ENCODE measurements at regions not wholly inside any gene's neighbourhood (a gene's known extent, or its start where the extent isn't known, plus 50 kb on each side); places are given as distances from the start of the nearest gene placed in this dataset.
A peak's percentile ranks its signal among the peaks of the same experiment; 100 is the strongest.
"Not testable (repeated sequence)": the region's sequence is repeated elsewhere in the genome, so short reads cannot be mapped to it uniquely, and the experiment has no call there.

DNA sequence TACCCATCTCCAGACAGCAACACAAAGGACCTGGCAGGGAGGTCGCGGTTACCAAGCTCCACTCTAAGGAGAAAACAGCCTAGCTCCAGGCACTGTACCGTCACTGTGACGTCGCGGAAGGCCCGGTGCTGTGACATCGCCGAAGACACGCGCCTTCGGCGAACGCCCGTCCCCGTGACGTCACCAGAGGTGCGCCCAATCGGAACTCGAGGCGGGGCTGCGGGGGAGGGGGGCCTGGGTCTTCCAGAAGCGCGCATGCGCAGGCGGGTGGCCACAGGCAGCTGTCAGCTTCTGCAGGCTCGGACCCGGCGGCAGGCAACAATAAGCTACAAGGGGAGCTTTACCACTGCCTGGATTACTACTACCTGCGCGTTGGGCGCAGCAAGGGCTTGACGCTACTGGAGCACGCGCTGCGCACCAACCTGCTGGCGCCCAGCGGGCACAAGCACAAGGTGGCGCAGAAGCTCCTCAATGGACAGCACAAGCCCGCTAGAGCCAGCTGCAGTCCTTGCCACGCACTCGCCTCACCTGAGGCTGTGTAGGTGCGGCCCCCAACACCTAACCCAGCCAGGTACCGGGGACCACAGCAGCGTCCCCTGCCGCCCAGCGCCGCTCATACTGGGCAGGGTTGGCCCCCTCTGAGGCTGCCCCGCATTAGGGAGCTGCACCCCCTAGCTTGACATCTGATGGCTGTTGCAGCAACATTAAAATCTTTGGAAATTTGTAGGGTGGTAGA lies 208.4 kb downstream of the TPST1 start:
- peak; percentile 70 to 95 (median 94) for DNase-seq (ENCODE audit: low read depth in 2 of 3, low spot score in 2 of 3)

DNA sequence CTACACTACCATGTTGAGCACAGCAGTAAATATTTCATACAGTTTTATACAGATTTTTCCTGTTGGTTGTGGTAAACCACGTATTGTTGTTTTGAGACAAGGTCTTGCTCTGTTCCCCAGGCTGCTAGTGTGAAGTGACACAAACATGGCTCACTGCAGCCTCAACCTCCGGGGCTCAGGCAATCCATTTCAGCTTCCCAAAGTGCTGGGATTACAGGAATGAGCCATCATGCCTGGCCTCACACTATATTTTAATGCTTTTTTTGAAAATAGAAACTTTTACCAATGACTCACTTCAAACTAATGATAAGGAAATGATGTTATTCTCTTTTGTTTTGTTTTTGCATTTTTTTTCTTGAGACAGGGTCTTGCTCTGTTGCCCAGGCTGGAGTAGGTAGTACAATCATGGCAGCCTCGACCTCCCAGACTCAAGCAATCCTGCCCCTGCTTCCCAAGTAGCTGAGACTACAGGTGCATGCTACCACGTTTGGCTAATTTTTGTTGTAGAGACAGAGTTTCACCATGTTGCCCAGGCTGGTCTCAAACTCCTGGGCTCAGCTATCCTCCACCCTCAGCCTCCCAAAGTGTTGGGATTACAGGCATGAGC lies 210.6 kb downstream of the TPST1 start:
- DNase-seq (ENCODE audit: low read depth in 2 of 3, low spot score in 2 of 3) = no peak

DNA sequence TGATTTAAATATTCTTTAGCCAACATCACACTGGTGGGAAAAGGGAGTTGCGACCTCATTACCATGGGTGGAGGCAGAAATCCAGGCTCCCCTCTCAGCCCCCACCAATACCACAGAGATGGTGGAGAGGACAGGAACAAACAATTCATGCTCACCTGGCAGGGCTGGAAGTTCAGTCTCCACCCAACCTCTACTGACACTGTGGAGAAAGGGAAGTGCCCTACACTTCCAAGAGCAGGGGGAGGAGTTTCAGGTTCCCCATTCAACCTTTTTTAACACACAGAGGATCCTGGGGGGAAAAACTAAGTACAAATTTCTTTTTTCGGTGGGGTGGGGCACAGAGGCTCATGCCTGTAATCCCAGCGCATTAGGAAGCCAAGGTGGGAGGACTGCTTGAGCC lies 210.1 kb upstream of the KCTD7 start:
- DNase-seq (ENCODE audit: low read depth in 2 of 3, low spot score in 2 of 3) = no peak

DNA sequence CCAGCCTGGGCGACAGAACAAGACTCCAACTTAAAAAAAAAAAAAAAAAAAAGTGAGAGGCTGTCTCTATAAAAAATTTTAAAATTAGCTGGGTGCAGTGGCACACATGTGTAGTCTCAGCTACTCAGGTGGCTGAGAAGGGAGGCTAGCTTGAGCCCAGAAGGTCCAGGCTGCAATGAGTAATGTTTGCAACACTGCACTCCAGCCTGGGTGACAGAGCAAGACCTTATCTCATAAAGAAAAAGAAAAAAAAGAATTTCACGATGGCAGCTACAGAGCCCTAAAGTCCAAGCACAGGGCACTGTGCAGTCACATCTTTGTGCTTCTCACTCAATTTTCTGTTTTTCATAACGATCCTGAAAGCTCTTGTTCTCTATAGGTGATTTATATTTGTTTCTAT lies 209.5 kb upstream of the KCTD7 start:
- no peak for DNase-seq (ENCODE audit: low read depth in 2 of 3, low spot score in 2 of 3)

DNA sequence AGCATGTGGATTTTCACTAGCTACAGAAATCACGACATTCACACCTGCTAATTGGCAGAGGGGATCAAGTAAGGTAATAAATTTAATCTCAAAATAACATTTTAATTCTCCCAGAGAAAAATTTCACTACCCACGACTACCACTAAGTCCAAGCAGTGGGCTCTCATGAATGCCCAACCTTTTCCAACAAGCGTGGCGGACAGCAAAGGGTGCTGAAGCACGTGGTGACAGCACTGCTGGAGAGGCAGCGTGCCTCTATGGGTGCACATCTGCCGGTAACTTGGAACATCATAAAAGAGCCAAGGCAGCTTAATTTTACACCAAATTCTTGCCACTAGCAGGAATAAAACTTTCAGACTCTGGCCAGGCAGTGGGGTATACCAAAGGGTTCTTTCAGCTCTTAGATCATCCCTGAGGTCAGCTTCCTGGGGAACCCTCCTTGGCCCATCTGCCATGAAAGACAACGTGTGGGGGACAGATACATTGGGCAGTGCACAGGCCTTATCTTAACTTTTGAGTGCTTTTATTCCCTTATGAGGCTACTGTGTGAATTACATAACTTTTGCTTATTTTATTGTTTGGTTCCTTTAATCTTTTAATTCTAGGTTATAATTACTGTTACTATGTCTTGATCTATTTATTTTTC lies 206.7 kb upstream of the KCTD7 start:
- DNase-seq (ENCODE audit: low read depth in 2 of 3, low spot score in 2 of 3) = no peak

DNA sequence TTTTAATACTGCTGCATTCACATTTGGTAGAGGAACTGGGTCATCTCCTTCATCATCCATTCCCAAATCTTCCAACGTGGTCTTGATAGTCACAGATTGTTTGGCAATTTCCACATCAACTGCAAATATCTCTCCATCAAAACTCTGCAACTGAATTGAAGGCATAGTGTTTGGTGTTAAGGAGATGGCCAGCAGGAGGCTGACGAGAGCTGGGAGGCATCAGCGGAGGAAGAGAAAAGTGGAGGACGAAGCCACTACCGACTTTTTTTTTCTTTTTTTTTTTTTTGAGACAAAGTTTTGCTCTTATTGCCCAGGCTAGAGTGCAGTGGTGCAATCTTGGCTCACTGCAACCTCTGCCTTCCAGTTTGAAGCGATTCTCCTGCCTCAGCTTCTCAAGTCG lies 205.0 kb upstream of the KCTD7 start:
- peak in 1 of 3 donors; percentile 36 for DNase-seq (ENCODE audit: low read depth in 2 of 3, low spot score in 2 of 3)

DNA sequence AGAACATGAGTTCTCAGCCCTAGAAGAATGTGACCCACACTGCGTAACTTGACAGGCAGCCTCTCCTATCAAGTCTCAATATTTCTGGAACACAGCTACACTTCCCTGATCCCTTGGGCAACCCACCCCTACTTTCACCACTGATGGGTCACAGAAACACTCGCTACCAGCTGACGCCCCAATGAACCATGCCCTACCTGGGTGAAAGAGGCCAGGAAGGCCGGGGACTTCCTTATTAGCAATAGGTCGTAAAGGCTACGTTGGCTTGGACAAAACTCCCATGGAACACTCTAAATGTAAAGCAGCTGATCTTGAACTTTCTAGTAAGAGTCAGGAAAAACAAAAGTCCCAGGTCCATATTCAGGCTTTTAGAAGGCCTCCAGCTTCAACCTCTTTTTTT lies 202.3 kb upstream of the KCTD7 start:
- no peak for DNase-seq (ENCODE audit: low read depth in 2 of 3, low spot score in 2 of 3)

DNA sequence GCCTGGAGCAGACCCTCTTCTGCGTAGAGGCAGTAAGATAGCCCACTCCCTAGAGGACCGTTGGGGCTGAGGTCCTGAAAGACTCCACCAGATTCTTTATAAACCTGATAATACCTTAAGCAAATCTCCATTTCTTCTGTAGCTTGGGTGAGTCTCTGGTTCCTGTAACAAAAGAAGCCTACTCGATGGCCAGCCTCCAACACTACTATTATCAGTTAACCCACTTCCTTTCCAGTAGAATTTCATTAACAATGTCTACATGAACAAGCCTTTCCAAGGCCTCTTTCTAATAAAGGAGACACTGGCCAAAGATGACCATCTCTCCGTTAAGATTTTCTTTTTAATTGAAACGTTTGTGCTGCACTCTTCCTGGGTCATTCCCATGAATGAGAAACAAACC lies 201.7 kb upstream of the KCTD7 start:
- DNase-seq (ENCODE audit: low read depth in 2 of 3, low spot score in 2 of 3) = no peak

DNA sequence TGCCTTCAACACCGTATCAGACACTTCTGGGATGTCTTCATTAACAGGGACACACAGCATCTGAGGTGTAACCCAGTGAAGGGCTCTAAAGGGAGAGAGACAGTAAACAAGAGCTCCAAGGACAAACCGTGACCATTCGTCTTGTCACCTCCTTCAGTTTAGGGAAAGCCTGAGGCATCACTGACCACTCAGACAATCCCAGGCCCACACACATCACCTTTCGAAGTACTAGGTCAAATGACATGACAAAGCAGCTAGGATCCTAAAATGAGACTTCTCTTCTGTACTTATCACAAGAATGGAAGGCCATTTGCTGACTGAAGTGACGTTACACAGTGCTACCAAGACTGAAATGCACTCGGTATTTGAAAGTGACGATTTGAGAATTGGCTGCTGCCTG lies 200.7 kb upstream of the KCTD7 start:
- no peak for DNase-seq (ENCODE audit: low read depth in 2 of 3, low spot score in 2 of 3)

DNA sequence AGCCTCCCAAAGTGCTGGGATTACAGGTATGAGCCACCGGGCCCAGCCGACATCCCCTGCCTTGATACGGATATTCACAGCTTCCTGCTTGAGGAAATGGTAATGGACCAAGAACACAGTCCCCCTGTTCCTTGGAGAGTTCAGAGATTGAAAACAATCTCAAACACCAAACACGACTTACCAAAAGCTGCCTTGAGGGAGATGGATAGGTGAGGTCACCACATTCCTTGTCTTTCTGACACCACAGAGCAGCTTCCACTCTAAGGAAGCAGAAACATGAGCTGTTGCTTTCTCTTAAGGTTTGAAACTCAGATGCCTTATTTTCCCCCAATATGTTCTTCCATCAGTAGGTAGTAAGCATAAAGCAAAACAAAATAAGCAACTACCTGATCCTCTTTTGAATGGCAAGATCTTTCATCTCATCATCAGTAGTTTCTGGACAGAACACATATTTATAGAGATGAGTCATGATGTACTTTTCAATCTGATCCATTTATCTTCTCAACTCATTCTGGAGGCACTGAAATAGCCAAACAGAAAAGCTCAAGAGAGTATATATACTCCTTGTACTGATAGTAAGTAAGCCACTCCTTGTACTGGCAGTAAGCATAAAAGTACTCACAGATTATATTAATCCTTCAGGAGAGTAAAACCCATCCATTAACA lies 199.1 kb upstream of the KCTD7 start:
- no peak for DNase-seq (ENCODE audit: low read depth in 2 of 3, low spot score in 2 of 3)

DNA sequence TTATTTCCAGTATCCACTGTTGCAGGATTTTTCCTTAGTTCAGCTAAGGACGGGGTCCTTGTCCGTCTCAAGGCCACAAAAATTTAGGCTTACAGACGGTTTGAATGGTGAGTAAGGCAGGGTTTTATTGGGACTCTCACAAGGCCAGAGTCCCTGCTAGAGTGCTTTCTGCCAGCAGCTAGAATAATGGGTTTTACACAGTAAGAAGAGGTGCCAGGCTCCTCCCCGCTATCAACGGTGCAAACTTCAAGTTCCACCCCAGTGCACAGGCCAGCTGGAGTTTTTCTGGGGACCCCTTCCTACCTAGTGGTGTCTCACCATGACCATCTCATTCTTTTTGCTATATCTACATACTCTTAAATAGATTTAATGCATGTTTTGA lies 198.5 kb upstream of the KCTD7 start:
- no peak for DNase-seq (ENCODE audit: low read depth in 2 of 3, low spot score in 2 of 3)

DNA sequence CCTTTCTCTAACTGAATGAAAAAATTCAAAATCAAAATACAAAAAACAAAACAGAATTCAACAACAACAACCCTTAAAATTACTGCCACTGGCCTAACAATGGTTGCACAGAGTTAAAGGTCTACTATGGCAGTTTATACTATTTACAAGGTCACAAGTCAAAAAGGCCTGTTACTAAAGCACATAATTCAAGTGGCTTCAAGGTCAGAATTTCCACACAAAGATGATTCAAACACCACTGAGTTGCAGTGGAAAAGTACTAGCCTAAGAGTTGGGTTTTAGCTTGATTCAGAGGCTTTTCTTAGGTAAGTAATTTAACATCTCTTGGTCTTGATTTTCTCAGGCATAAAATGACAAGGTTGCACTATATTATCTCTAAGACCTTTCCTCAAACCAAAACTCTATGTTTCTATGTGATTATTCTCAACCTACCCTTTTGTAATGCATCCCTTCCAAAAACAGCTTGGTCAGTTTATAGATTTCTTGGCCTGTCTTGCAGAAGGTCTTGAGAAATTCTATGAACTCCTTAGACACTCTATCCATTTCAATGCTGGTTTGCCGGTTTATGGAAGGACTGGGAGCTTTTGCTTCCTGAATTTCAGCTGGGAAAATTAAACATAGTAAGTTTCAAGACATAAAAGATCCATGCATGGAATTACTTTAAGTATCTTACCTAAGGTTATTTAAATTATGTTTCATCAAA lies 189.8 kb upstream of the KCTD7 start:
- not testable (repeated sequence) for DNase-seq (ENCODE audit: low read depth in 2 of 3, low spot score in 2 of 3)

DNA sequence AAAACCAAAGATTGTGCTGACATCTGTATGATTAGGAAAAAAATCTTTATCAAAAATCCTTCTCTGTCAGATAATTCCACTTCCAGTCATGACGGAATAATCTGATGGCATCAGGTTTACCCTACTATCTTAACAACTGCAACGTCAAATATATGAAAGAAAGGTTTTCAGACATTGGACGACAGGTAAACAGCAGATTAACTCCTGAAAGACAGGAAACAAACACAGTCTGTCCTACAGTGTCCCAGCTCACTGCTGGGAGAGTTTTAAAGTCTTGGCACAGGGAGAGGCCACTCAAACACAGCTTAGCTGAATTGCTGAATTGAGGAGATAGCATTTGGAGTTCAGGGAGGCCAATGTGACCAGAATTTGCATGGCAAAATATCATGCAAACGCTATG lies 186.3 kb upstream of the KCTD7 start:
- no peak for DNase-seq (ENCODE audit: low read depth in 2 of 3, low spot score in 2 of 3)

DNA sequence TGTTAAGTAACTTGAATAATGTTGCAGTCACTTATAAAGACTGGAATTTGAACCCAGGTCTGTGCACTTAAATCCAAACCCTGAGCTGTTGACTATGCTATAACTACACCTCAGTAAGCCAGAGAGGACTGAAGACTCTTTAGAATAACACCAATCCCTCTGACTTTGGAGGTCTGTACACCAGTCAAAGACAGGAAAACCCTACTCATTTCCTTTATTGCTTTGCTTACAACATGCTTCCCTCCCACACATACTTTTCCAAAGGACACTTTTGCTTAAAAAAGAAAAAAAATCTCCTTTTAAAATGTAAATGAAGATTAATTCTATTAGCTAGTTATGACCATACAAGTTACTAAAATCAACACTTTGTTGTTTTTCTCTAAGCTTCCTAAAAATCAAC lies 184.7 kb upstream of the KCTD7 start:
- DNase-seq (ENCODE audit: low read depth in 2 of 3, low spot score in 2 of 3) = no peak

DNA sequence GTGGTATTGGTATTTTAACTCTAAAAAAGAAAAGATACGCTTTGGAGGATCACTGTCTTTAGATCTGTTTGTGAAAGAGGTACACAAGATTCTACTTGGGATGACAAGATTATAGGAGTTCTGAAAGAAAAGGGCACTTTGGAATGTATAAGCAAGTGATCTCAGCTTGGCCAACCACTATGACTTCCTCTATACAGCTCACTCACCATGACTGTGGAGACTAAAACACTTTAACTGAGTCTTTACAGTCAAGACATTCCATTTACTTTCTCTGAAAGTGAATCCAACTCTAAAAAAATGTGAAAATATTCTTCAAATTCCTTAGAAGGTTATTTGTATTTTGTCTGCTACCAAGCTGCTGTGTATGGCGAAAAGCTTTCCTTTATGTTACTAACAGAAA lies 181.7 kb upstream of the KCTD7 start:
- not testable (repeated sequence) for DNase-seq (ENCODE audit: low read depth in 2 of 3, low spot score in 2 of 3)

DNA sequence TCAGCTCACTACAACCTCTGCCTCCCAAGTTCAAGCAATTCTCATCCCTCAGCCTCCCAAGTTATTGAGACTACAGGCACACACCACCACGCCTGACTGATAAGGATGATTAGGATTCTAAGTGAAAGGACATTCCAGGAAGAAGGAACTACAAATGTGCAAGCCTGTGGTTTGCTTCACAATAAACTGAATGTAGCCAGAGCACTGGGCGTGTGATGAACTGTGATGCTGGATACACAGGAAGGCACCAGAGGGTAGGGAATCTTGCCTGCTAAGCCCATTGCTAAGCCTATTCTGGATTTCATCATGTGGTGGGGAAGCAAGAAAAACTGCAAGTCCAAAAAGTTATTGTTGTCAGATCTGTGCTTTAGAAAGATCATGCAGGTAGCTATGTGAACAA lies 177.9 kb upstream of the KCTD7 start:
- DNase-seq (ENCODE audit: low read depth in 2 of 3, low spot score in 2 of 3) = not testable (repeated sequence)

DNA sequence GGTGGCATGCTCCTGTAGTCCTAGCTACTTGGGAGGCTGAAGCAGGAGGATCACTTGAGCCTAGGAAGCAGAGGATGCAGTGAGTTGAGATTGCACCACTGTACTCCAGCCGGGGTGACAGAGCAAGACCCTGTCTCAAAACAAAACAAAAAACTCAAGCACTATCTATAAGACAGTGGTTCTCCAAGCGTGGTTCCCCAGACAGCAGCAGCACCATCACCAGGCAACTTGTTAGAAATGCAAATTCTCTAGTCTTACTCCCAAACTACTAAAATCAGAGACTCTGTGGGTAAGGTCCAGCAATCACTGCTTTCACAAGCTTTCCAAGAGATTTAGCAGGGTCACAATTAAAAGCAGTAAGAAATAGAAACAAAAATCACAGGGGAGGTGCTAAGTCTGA lies 177.0 kb upstream of the KCTD7 start:
- not testable (repeated sequence) for DNase-seq (ENCODE audit: low read depth in 2 of 3, low spot score in 2 of 3)

DNA sequence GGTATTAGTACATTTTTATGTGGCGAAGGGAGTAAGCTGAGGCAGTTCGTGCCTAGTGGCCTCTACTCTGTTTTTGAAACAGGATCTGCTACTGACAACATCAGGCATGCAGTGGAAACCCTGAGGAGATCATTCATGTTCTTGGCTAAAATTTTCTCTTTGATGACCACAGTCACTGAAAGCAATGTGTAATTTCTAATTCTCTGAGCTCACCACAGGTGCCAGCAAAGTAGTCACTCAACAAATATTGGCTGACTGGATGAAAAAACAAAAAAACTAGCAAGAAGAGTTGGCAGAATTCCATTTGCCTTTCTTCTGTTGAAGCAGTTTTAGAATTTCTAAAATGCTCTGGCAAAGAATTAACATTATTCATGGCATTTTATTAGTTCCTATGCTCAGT lies 176.5 kb upstream of the KCTD7 start:
- no peak for DNase-seq (ENCODE audit: low read depth in 2 of 3, low spot score in 2 of 3)

DNA sequence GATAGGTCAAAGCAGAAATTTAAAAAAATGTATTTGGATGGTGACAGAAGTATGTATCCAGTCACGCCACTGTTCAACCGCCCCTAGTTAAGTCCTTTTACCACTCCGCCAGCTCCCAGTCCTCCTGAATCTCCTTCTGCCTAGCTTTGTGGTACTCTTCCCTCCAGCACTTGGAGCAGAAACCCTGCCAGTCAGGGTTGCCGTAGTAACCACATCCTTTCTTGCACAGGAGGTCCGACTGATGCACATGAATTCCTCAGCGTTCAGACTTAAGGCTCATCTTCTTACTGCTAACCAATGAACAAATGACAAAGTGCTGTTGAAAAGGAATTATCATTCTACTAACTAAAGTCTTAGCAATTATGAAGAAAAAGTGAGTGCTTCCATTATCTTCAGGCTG lies 175.3 kb upstream of the KCTD7 start:
- DNase-seq (ENCODE audit: low read depth in 2 of 3, low spot score in 2 of 3) = no peak

DNA sequence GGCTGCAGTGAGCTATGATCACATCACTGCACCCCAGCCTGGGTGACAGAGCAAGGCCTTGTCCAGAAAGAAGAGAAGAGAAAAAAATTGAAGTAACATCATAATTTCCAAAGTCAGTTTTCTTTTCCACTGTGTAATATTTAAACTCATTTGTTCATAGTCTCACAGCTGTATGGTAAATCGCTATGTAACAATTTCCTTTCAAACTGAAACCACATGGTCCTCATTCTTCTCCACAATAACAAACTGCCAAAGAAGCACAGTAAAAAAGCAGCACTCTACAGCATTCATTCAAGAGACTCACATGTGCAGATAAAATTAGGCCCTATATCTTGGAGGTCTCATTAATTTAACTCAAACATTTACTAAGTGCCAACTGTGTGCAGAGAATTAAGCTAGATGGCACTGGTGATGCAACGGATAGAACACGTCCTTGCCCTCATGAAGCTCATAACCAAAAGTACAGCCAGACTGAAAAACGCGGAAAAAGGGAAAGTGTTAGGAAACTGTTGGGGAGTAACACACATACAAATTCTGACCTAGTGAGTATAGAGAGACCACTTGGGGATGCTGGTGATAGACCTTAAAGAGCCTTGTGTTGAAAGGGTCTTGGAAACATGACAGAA lies 174.0 kb upstream of the KCTD7 start:
- DNase-seq (ENCODE audit: low read depth in 2 of 3, low spot score in 2 of 3) = peak in 1 of 3 donors; percentile 52

DNA sequence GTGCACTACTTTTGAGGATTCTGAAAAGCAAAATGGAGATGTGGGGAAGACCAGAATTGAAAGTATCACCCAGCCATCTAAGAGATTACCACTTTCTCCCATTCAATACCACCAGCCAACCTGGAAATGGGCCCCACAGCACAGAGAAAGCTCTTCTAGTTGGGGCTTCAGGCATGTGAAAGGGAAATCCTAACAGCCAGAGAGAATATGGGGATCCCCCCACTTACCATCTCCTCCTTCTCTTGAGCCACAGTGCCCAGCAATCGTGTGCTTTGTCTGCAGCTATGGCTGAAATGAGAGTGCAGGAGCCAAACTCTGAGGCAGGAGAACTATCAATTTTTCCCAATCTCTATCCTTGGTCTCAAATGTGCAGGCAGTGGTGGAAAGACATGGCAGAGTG lies 173.2 kb upstream of the KCTD7 start:
- not testable (repeated sequence) for DNase-seq (ENCODE audit: low read depth in 2 of 3, low spot score in 2 of 3)

All from hematopoietic multipotent progenitor cell (in vitro differentiated cells).